OCI-LY7 (cell line): ENCODE measurements at regions not wholly inside any gene's neighbourhood (a gene's known extent, or its start where the extent isn't known, plus 50 kb on each side); places are given as distances from the start of the nearest gene placed in this dataset.
A peak's percentile ranks its signal among the peaks of the same experiment; 100 is the strongest.

Experiments used
- BruUV-seq: library from RNA; stranded (reverse); fragments of 400-500 nt; replicated peaks from 2 replicates; lab custom pipeline; 2021; lab: Mats Ljungman, UMichigan
- CTCF ChIA-PET: fragments of 300-600 bp; sonication (Branson Sonifier 250); formaldehyde crosslinking; loops from one replicate; lab custom pipeline; 2022; ENCODE audit warnings: antibody characterized with exemption; ENCODE audit not compliant: unreplicated experiment; lab: Charles Lee
- POLR2A ChIA-PET: fragments of 300-600 bp; sonication (Branson Sonifier 250); formaldehyde crosslinking; loops from one replicate; lab custom pipeline; 2022; ENCODE audit warnings: antibody characterized with exemption; lab: Charles Lee
- DNase-seq: peaks from one replicate; pipeline ENCODE4 v3.0.0-alpha.2; 2015; ENCODE audit warnings: low spot score
- H2AFZ ChIP-seq: fragments of 200-600 bp; sonication (generic), shearing (Covaris generic); 2 replicates; pipeline ENCODE4 v1.6.1; 2014; ENCODE audit warnings: mild to moderate bottlenecking, antibody characterized with exemption, low read length, moderate library complexity
- H3K27ac ChIP-seq: fragments of 200-600 bp; sonication (generic); 2 replicates; pipeline ENCODE4 v1.5.1; 2014; ENCODE audit warnings: mixed run types, low read depth, mild to moderate bottlenecking, moderate library complexity, low read length, inconsistent platforms; ENCODE audit not compliant: poor library complexity, severe bottlenecking
- H3K36me3 ChIP-seq: fragments of 200-600 bp; sonication (generic); 2 replicates; pipeline ENCODE4 v1.6.1; 2014; ENCODE audit warnings: mild to moderate bottlenecking, antibody characterized with exemption, low read length, moderate library complexity, mixed read lengths; ENCODE audit not compliant: insufficient read depth
- H3K4me1 ChIP-seq: fragments of 200-600 bp; sonication (generic); 2 replicates; pipeline ENCODE4 v1.5.1; 2014; ENCODE audit warnings: mild to moderate bottlenecking, low read length; ENCODE audit not compliant: insufficient read depth, poor library complexity, severe bottlenecking
- H3K4me2 ChIP-seq: fragments of 200-600 bp; sonication (generic); 2 replicates; pipeline ENCODE4 v1.6.1; 2014; ENCODE audit warnings: mild to moderate bottlenecking, low read length
- H3K4me3 ChIP-seq: fragments of 200-600 bp; sonication (generic); 2 replicates; pipeline ENCODE4 v1.5.1; 2014; ENCODE audit warnings: mild to moderate bottlenecking, low read depth, low read length; ENCODE audit not compliant: poor library complexity, severe bottlenecking
- H3K79me2 ChIP-seq: fragments of 200-600 bp; sonication (generic); 2 replicates; pipeline ENCODE4 v1.6.1; 2016; ENCODE audit warnings: low read depth, mild to moderate bottlenecking, low read length, moderate library complexity, mixed read lengths; ENCODE audit not compliant: insufficient read depth
- H3K9me2 ChIP-seq: fragments of 200-600 bp; sonication (generic); 2 replicates; pipeline ENCODE4 v1.6.1; 2016; ENCODE audit warnings: mild to moderate bottlenecking, low read length, mixed read lengths; ENCODE audit not compliant: insufficient read depth
- H3K9me3 ChIP-seq: fragments of 200-600 bp; sonication (generic); 2 replicates; pipeline ENCODE4 v1.6.1; 2014; ENCODE audit warnings: mild to moderate bottlenecking, mixed run types, low read length, mixed read lengths
- H4K20me1 ChIP-seq: fragments of 200-600 bp; sonication (generic); 2 replicates; pipeline ENCODE4 v1.6.1; 2014; ENCODE audit warnings: mild to moderate bottlenecking, antibody characterized with exemption, low read length, moderate library complexity, mixed read lengths; ENCODE audit not compliant: insufficient read depth
- CTCF ChIP-seq: fragments of 200-600 bp; sonication (generic); conservative IDR thresholded peaks from 2 replicates; pipeline ENCODE4 v1.5.1; 2014; ENCODE audit warnings: mild to moderate bottlenecking, antibody characterized with exemption, low read length, moderate library complexity, mixed read lengths
- EZH2phosphoT487 ChIP-seq: fragments of 200-600 bp; sonication (generic); IDR thresholded peaks from 2 replicates; pipeline ENCODE4 v1.6.1; 2018; ENCODE audit warnings: low read depth, borderline replicate concordance, mild to moderate bottlenecking, mixed run types, antibody characterized with exemption, low read length, moderate library complexity, mixed read lengths
- intact Hi-C: fragments of 100-400 bp; cut with micrococcal nuclease; formaldehyde crosslinking; loops from one replicate; pipeline ENCODE4 v1.10.0; 2022; ENCODE audit not compliant: unreplicated experiment

GRCh38 chr2:57549642-57550102 is 496.9 kb upstream of the VRK2 start:
- Histone ChIP-seq H2AFZ (no peak overlapping the region), H3K36me3 (no peaks in the 10 kb centered on the region), H3K27ac (no peak overlapping the region), H3K4me1 (no peaks in the 10 kb centered on the region), H3K9me2 (no peaks in the 10 kb centered on the region), H3K4me3 (no peak overlapping the region), H3K9me3 (no peaks in the 10 kb centered on the region), H3K79me2 (no peaks in the 10 kb centered on the region), H4K20me1 (no peaks in the 10 kb centered on the region), H3K4me2 (no peak overlapping the region)
- DNase-seq, result peak; percentile 4
- TF ChIP-seq EZH2phosphoT487, result no peak
- TF ChIP-seq CTCF, result peak; percentile 64
- no TSS peak for BruUV-seq
- ChIA-PET CTCF (no interaction called here), POLR2A (interaction anchor here (0.7 kb wide), 1 partner anchor 130 kb away, joined by 3 read pairs; no protein-coding TSS in a partner anchor)
- intact Hi-C loops, result no loop called here

DNA sequence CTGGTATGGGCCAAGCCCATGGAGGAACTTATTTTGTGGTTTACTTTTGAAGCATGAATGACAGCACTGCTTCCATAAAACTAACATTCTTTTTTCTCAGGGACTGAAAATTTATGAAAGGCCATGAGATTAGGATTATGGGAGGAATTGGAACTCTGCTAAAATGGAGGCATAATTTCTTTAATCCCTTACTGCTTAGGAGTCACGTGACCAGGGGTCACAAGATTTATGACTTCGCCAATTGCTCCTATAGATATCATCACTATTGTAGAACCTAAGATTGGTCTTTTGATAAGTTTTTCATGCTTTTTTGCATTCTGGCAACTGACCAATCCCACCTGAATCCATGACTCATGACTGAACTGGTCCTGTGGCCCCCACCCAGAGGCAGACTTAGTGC is 495.7 kb upstream of the VRK2 start:
- H3K4me3 ChIP-seq, result no peak overlapping the region
- no peaks in the 10 kb centered on the region for H3K79me2 ChIP-seq
- no peak overlapping the region for H3K4me2 ChIP-seq
- H4K20me1 ChIP-seq, result no peaks in the 10 kb centered on the region
- H3K27ac ChIP-seq, result no peak overlapping the region
- intact Hi-C loops, result no loop called here
- no peaks in the 10 kb centered on the region for H3K9me2 ChIP-seq
- POLR2A ChIA-PET, result no interaction called here
- no TSS peak for BruUV-seq
- no peaks in the 10 kb centered on the region for H3K36me3 ChIP-seq
- no peak for DNase-seq
- no peak for TF ChIP-seq EZH2phosphoT487
- TF ChIP-seq CTCF, result no peak
- H3K4me1 ChIP-seq, result no peaks in the 10 kb centered on the region
- CTCF ChIA-PET, result no interaction called here
- H3K9me3 ChIP-seq, result no peaks in the 10 kb centered on the region
- no peak overlapping the region for H2AFZ ChIP-seq

GRCh38 chr2:57552885-57553284 is 493.7 kb upstream of the VRK2 start:
- no peaks in the 10 kb centered on the region for H3K9me3 ChIP-seq
- H3K36me3 ChIP-seq, result no peaks in the 10 kb centered on the region
- intact Hi-C loops, result no loop called here
- no peaks in the 10 kb centered on the region for H3K9me2 ChIP-seq
- no peak overlapping the region for H3K27ac ChIP-seq
- H3K79me2 ChIP-seq, result no peaks in the 10 kb centered on the region
- no peak for DNase-seq
- TF ChIP-seq CTCF, result no peak
- no peak overlapping the region for H3K4me3 ChIP-seq
- no TSS peak for BruUV-seq
- H3K4me1 ChIP-seq, result no peaks in the 10 kb centered on the region
- ChIA-PET POLR2A (interaction anchor here (0.6 to 0.7 kb wide), 2 partner anchors 112 to 570 kb away, joined by 3 read pairs; no protein-coding TSS in a partner anchor), CTCF (interaction anchor here (0.5 kb wide), 1 partner anchor 88 kb away, joined by 3 read pairs; no protein-coding TSS in a partner anchor)
- no peak overlapping the region for H2AFZ ChIP-seq
- H4K20me1 ChIP-seq, result no peaks in the 10 kb centered on the region
- H3K4me2 ChIP-seq, result no peak overlapping the region
